IMR-90 (cell line): ENCODE measurements at regions not wholly inside any gene's neighbourhood (a gene's known extent, or its start where the extent isn't known, plus 50 kb on each side); places are given as distances from the start of the nearest gene placed in this dataset.

Experiments
- ATAC-seq: fragments of 200-7000 bp; cut with Tn5 transposase; 2 replicates; pipeline ENCODE4 v1.9.1; 2020; ENCODE audit warnings: low read depth, mild to moderate bottlenecking, moderate library complexity
- BruUV-seq: library from RNA; stranded (reverse); fragments of 400-500 nt; replicated peaks from 2 replicates; lab custom pipeline; 2021; lab: Mats Ljungman, UMichigan
- CTCF ChIA-PET: fragments of 300-600 bp; formaldehyde crosslinking; extraction: SDS; loops from one replicate; lab custom pipeline; 2021; ENCODE audit warnings: antibody characterized with exemption; lab: Yijun Ruan, JAX
- POLR2A ChIA-PET: fragments of 300-600 bp; sonication (Branson Sonifier 250); formaldehyde crosslinking; loops from one replicate; lab custom pipeline; 2022; ENCODE audit warnings: antibody characterized with exemption; ENCODE audit not compliant: unreplicated experiment; lab: Charles Lee
- DNase-seq: peaks from one replicate; pipeline ENCODE4 v3.0.0; 2013
- H2AFZ ChIP-seq: replicated peaks from 2 replicates; pipeline ENCODE3; 2013; ENCODE audit warnings: low read length, mild to moderate bottlenecking; ENCODE audit not compliant: poor library complexity
- H2AK5ac ChIP-seq: 2 replicates; pipeline ENCODE4 v1.6.1; 2013; ENCODE audit warnings: low read depth, low read length, inconsistent platforms
- H2AK9ac ChIP-seq: replicated peaks from 2 replicates; pipeline ENCODE3; 2013; ENCODE audit warnings: mild to moderate bottlenecking, low read depth, low read length, moderate library complexity; ENCODE audit not compliant: poor library complexity
- H2BK120ac ChIP-seq: 2 replicates; pipeline ENCODE4 v1.6.1; 2013; ENCODE audit warnings: low read depth, low read length, inconsistent platforms
- H2BK15ac ChIP-seq: 3 replicates; pipeline ENCODE4 v1.6.1; 2013; ENCODE audit warnings: low read depth, low read length, inconsistent platforms
- H2BK20ac ChIP-seq: 2 replicates; pipeline ENCODE4 v1.6.1; 2013; ENCODE audit warnings: low read depth, mild to moderate bottlenecking, inconsistent platforms, low read length, moderate library complexity
- H2BK5ac ChIP-seq: 2 replicates; pipeline ENCODE4 v1.6.1; 2013; ENCODE audit warnings: mild to moderate bottlenecking, low read depth, low read length, inconsistent platforms; ENCODE audit not compliant: poor library complexity, severe bottlenecking
- H3K14ac ChIP-seq: replicated peaks from 2 replicates; pipeline ENCODE4 v1.6.1; 2013; ENCODE audit warnings: low read depth, low read length, inconsistent platforms
- H3K18ac ChIP-seq: 2 replicates; pipeline ENCODE4 v1.6.1; 2013; ENCODE audit warnings: low read depth, low read length, control low read depth
- H3K23ac ChIP-seq: 2 replicates; pipeline ENCODE4 v1.6.1; 2013; ENCODE audit warnings: low read depth, low read length, inconsistent platforms
- H3K27ac ChIP-seq: 2 replicates; pipeline ENCODE4 v1.5.1; 2013; ENCODE audit warnings: mild to moderate bottlenecking, control low read depth, low read length; ENCODE audit not compliant: insufficient read depth
- H3K27me3 ChIP-seq: 2 replicates; pipeline ENCODE4 v1.6.1; 2013; ENCODE audit warnings: low read length; ENCODE audit not compliant: control insufficient read depth, insufficient read depth
- H3K36me3 ChIP-seq: 2 replicates; pipeline ENCODE4 v1.6.1; 2013; ENCODE audit warnings: low read length, mixed read lengths; ENCODE audit not compliant: control insufficient read depth, insufficient read depth
- H3K4ac ChIP-seq: 2 replicates; pipeline ENCODE4 v1.6.1; 2013; ENCODE audit warnings: low read depth, low read length, inconsistent platforms
- H3K4me1 ChIP-seq: 2 replicates; pipeline ENCODE4 v1.6.1; 2013; ENCODE audit warnings: low read length, mixed read lengths; ENCODE audit not compliant: control insufficient read depth, insufficient read depth
- H3K4me2 ChIP-seq: 2 replicates; pipeline ENCODE4 v1.6.1; 2013; ENCODE audit warnings: low read depth, mild to moderate bottlenecking, control low read depth, low read length, moderate library complexity
- H3K4me3 ChIP-seq: 2 replicates; pipeline ENCODE4 v1.5.1; 2013; ENCODE audit warnings: low read depth, mild to moderate bottlenecking, control low read depth, low read length, moderate library complexity; ENCODE audit not compliant: insufficient read depth
- H3K56ac ChIP-seq: 2 replicates; pipeline ENCODE4 v1.6.1; 2013; ENCODE audit warnings: low read length, inconsistent platforms; ENCODE audit not compliant: insufficient read depth; ENCODE audit errors: extremely low read depth
- H3K79me1 ChIP-seq, 2 experiments: 2 replicates each; pipeline ENCODE4 v1.6.1; 2013; ENCODE audit warnings: low read length in 2 of 2, inconsistent platforms in 1 of 2, low read depth in 1 of 2
- H3K9ac ChIP-seq: 2 replicates; pipeline ENCODE4 v1.6.1; 2013; ENCODE audit warnings: low read depth, low read length, control low read depth
- H3K9me1 ChIP-seq: 2 replicates; pipeline ENCODE4 v1.6.1; 2013; ENCODE audit warnings: low read length, inconsistent platforms; ENCODE audit not compliant: insufficient read depth
- H3K9me3 ChIP-seq: 2 replicates; pipeline ENCODE4 v1.6.1; 2013; ENCODE audit warnings: low read length; ENCODE audit not compliant: control insufficient read depth, insufficient read depth
- H4K20me1 ChIP-seq: 2 replicates; pipeline ENCODE4 v1.6.1; 2013; ENCODE audit warnings: low read length, inconsistent platforms; ENCODE audit not compliant: insufficient read depth
- H4K5ac ChIP-seq: 2 replicates; pipeline ENCODE4 v1.6.1; 2013; ENCODE audit warnings: mild to moderate bottlenecking, low read depth, low read length, control low read depth
- H4K8ac ChIP-seq, 2 experiments: 2 replicates each; pipeline ENCODE4 v1.6.1; 2013; ENCODE audit warnings: low read depth in 2 of 2, low read length in 2 of 2, control low read depth in 1 of 2, inconsistent platforms in 1 of 2
- H4K91ac ChIP-seq: 2 replicates; pipeline ENCODE4 v1.6.1; 2013; ENCODE audit warnings: low read depth, low read length, inconsistent platforms; ENCODE audit not compliant: insufficient read depth
- BHLHE40 ChIP-seq: fragments of 150-350 bp; IDR thresholded peaks from 2 replicates; pipeline ENCODE4 v1.6.1; 2016; ENCODE audit warnings: mild to moderate bottlenecking, low read depth, low read length
- CTCF ChIP-seq: conservative IDR thresholded peaks from 2 replicates; pipeline ENCODE4 v1.5.1; 2012; ENCODE audit warnings: mild to moderate bottlenecking, low read depth, low read length, improper control_type of control experiment
- ELK1 ChIP-seq: fragments of 150-350 bp; IDR thresholded peaks from 2 replicates; pipeline ENCODE4 v1.6.1; 2016; ENCODE audit warnings: low read depth, mild to moderate bottlenecking, low read length, moderate library complexity, borderline replicate concordance
- FOS ChIP-seq: fragments of 150-350 bp; IDR thresholded peaks from 2 replicates; pipeline ENCODE4 v1.6.1; 2016; ENCODE audit warnings: low read depth, low read length
- MAFK ChIP-seq: IDR thresholded peaks from 2 replicates; pipeline ENCODE4 v1.6.1; 2012; ENCODE audit warnings: low read depth, low read length, improper control_type of control experiment
- MAZ ChIP-seq: IDR thresholded peaks from 2 replicates; pipeline ENCODE4 v1.6.1; 2012; ENCODE audit warnings: low read depth, mild to moderate bottlenecking, low read length, improper control_type of control experiment, moderate library complexity, borderline replicate concordance
- MXI1 ChIP-seq: IDR thresholded peaks from 2 replicates; pipeline ENCODE4 v1.6.1; 2012; ENCODE audit warnings: low read depth, mild to moderate bottlenecking, low read length, moderate library complexity, borderline replicate concordance
- NFE2L2 ChIP-seq: fragments of 150-350 bp; IDR thresholded peaks from 2 replicates; pipeline ENCODE4 v1.6.1; 2016; ENCODE audit warnings: low read depth, mild to moderate bottlenecking, low read length
- POLR2A ChIP-seq: IDR thresholded peaks from 2 replicates; pipeline ENCODE4 v1.6.1; 2012; ENCODE audit warnings: mild to moderate bottlenecking, low read depth, low read length
- RAD21 ChIP-seq: IDR thresholded peaks from 2 replicates; pipeline ENCODE4 v1.6.1; 2012; ENCODE audit warnings: low read length, improper control_type of control experiment
- RCOR1 ChIP-seq: IDR thresholded peaks from 2 replicates; pipeline ENCODE4 v1.6.1; 2012; ENCODE audit warnings: mild to moderate bottlenecking, low read length, improper control_type of control experiment; ENCODE audit not compliant: insufficient replicate concordance
- RFX5 ChIP-seq: IDR thresholded peaks from 2 replicates; pipeline ENCODE4 v1.8.0; 2012; ENCODE audit warnings: low read depth, mild to moderate bottlenecking, low read length, moderate library complexity
- USF2 ChIP-seq: fragments of 150-350 bp; IDR thresholded peaks from 2 replicates; pipeline ENCODE4 v1.6.1; 2017; ENCODE audit warnings: mild to moderate bottlenecking, antibody characterized with exemption, low read length, low read depth
- WGBS, 2 experiments: methylation state at CpG; one replicate each; pipeline versions ENCODE4 v1.1.5 to v1.1.7; 2013; ENCODE audit warnings: missing lambda C conversion rate in 2 of 2; ENCODE audit not compliant: insufficient read length in 1 of 2; ENCODE audit errors: extremely low coverage in 2 of 2; 5-methylcytosine and 5-hydroxymethylcytosine counted together
- dilution Hi-C: fragments of 300-500 bp; cut with HindIII; formaldehyde crosslinking; loops from one replicate; pipeline ENCODE4 v1.14.3; 2018; ENCODE audit warnings: low sequenced_read_pairs; ENCODE audit not compliant: unreplicated experiment
- in situ Hi-C: fragments of 300-500 bp; cut with MboI; formaldehyde crosslinking; loops from 3 replicates; pipeline ENCODE4 v1.14.3; 2019; ENCODE audit warnings: low sequenced_read_pairs, inconsistent platforms, mixed read lengths
- intact Hi-C: fragments of 100-400 bp; cut with micrococcal nuclease; formaldehyde crosslinking; loops from 2 replicates; pipeline ENCODE4 v1.10.0; 2022

- Histone ChIP-seq H3K36me3 (no peaks in the 10 kb centered on the region), H3K14ac (no peak overlapping the region), H2BK120ac (no peak overlapping the region), H3K27ac (no peak overlapping the region), H3K56ac (no peak overlapping the region), H3K9me1 (peaks cover 3% of the 10 kb centered on the region; the same call in 1 of the 2 replicates), H3K4me3 (no peak overlapping the region), H2AK5ac (no peak overlapping the region), H3K4me2 (no peak overlapping the region), H2AFZ (no peak overlapping the region), H3K4me1 (no peaks in the 10 kb centered on the region; the same call in 1 of the 2 replicates), H2BK5ac (no peak overlapping the region), H3K79me1 (no peaks in the 10 kb centered on the region), H2AK9ac (no peak overlapping the region), H3K4ac (no peak overlapping the region), H3K9ac (no peak overlapping the region), H2BK15ac (no peak overlapping the region), H4K5ac (no peak overlapping the region), H4K91ac (no peak overlapping the region), H4K20me1 (no peaks in the 10 kb centered on the region), H3K27me3 (peaks cover 6% of the 10 kb centered on the region; the same call in 1 of the 2 replicates), H4K8ac (no peak overlapping the region), H2BK20ac (no peak overlapping the region), H3K9me3 (no peaks in the 10 kb centered on the region), H3K18ac (no peak overlapping the region), H3K23ac (no peak overlapping the region)
- WGBS, 2 experiments, result 27% methylated on average over 3 of the region's 5 CpGs; no CpG with 5 or more reads in 1 of the 2 experiments
- ChIA-PET POLR2A (interaction anchor here (0.7 kb wide), 1 partner anchor 831 kb away, joined by 3 read pairs; no protein-coding TSS in a partner anchor), CTCF (interaction anchor here (1.8 kb wide), 1 partner anchor 9 kb away, joined by 9 read pairs; no protein-coding TSS in a partner anchor)
- DNase-seq (no peak), ATAC-seq (no peak)
- in situ Hi-C loops (no loop called here), intact Hi-C loops (no loop called here), dilution Hi-C loops (no loop called here)
- TF ChIP-seq MAFK, result no peak
- TF ChIP-seq USF2, result no peak
- TF ChIP-seq BHLHE40, result no peak
- no peak for TF ChIP-seq RAD21
- no peak for TF ChIP-seq ELK1
- TF ChIP-seq RFX5, result no peak
- no peak for TF ChIP-seq RCOR1
- no peak for TF ChIP-seq MAZ
- no peak for TF ChIP-seq FOS
- TF ChIP-seq POLR2A, result no peak
- no peak for TF ChIP-seq CTCF
- TF ChIP-seq NFE2L2, result no peak
- TF ChIP-seq MXI1, result no peak
- BruUV-seq, result no TSS peak
Observed at GRCh38 chr20:40750541-40751035, 61.6 kb upstream of the MAFB start.
